Psoas muscle (tissue), 7 donors: ENCODE measurements at regions not wholly inside any gene's neighbourhood (a gene's known extent, or its start where the extent isn't known, plus 50 kb on each side); places are given as distances from the start of the nearest gene placed in this dataset.

Source experiments
- ATAC-seq, 4 donors: fragments of 200-7000 bp; cut with Tn5 transposase; one replicate each; pipeline ENCODE4 v1.9.1; 2020; ENCODE audit warnings: moderate library complexity in 3 of 4, mild to moderate bottlenecking in 2 of 4
- DNase-seq, 2 donors: peaks; one replicate each; pipeline ENCODE4 v3.0.0-alpha.2; 2020
- H3K27ac ChIP-seq: fragments of 200-600 bp; one replicate; pipeline ENCODE4 v1.8.0; 2022
- H3K27me3 ChIP-seq, 3 donors: fragments of 200-600 bp in 1 of 3; one replicate each; pipeline versions ENCODE4 v1.6.1 to v1.8.0; 2013 to 2022; ENCODE audit warnings: low read length in 2 of 3, mild to moderate bottlenecking in 2 of 3, moderate library complexity in 1 of 3; ENCODE audit not compliant: insufficient read depth in 3 of 3
- H3K36me3 ChIP-seq, 2 donors: fragments of 200-600 bp in 1 of 2; one replicate each; pipeline versions ENCODE4 v1.6.1 to v1.8.0; 2013 to 2022; ENCODE audit warnings: low read depth in 1 of 2, mild to moderate bottlenecking in 1 of 2, moderate library complexity in 1 of 2; ENCODE audit not compliant: insufficient read depth in 1 of 2
- H3K4me1 ChIP-seq: fragments of 200-600 bp; one replicate; pipeline ENCODE4 v1.8.0; 2022
- H3K4me3 ChIP-seq: fragments of 200-600 bp; one replicate; pipeline ENCODE4 v1.8.0; 2022; ENCODE audit warnings: mild to moderate bottlenecking
- H3K9me3 ChIP-seq: fragments of 200-600 bp; one replicate; pipeline ENCODE4 v1.8.0; 2022
- CTCF ChIP-seq: fragments of 200-600 bp; IDR thresholded peaks from one replicate; pipeline ENCODE4 v1.8.0; 2022; ENCODE audit warnings: antibody characterized with exemption
- WGBS, 3 donors: extraction: QIAGEN DNeasy Blood & Tissue Kit; methylation state at CpG; one replicate each; pipeline versions ENCODE4 v1.1.6 to v1.1.7; 2013; 5-methylcytosine and 5-hydroxymethylcytosine counted together
- intact Hi-C, 2 donors: fragments of 100-400 bp; cut with DNase I; formaldehyde crosslinking; loops; one replicate each; pipeline versions ENCODE4 v1.11.0 to v1.14.2; 2022
- donor health status: healthy with polysubstance abuse.
- donor health status: DM: no; HTN: no; CAD: no; lungs with moderate emphysema.
- donor health status: Bipolar disorder and iron deficiency.
- donor health status: healthy.
- donor health status: DM: yes; HTN: yes; CAD: no.
- donor health status: DM: no; HTN: no; CAD: no.
- donor health status: DM: yes; HTN: yes; CAD: no.

- 84 to 91% (median 88%) methylated on average over 5 of the region's 5 CpGs for WGBS, 3 donors
- intact Hi-C loops, result no loop called here
- TF ChIP-seq CTCF, result no peak
- H3K4me3 ChIP-seq, result no peak overlapping the region
- no peaks in the 10 kb centered on the region for H3K36me3 ChIP-seq
- DNase-seq, result no peak
- no peaks in the 10 kb centered on the region for H3K9me3 ChIP-seq
- ATAC-seq, result no peak
- H3K27ac ChIP-seq, result no peak overlapping the region
- H3K27me3 ChIP-seq, result no peaks in the 10 kb centered on the region
- no peaks in the 10 kb centered on the region for H3K4me1 ChIP-seq
These were observed 354.8 kb downstream of the ETS1 start for GRCh38 chr11:128232588-128232987.

GRCh38 chr11:128231845-128232410 lies 355.4 kb downstream of the ETS1 start:
- 88 to 91% (median 90%) methylated on average over 4 of the region's 4 CpGs for WGBS, 3 donors
- no peaks in the 10 kb centered on the region for H3K9me3 ChIP-seq
- ATAC-seq, result no peak
- H3K36me3 ChIP-seq, result no peaks in the 10 kb centered on the region
- H3K27ac ChIP-seq, result no peak overlapping the region
- no peak for DNase-seq
- H3K27me3 ChIP-seq, result no peaks in the 10 kb centered on the region
- H3K4me1 ChIP-seq, result no peaks in the 10 kb centered on the region
- no peak overlapping the region for H3K4me3 ChIP-seq
- no peak for TF ChIP-seq CTCF
- intact Hi-C loops, result no loop called here

GRCh38 chr11:128227466-128227865 lies 359.9 kb downstream of the ETS1 start:
- intact Hi-C loops, result no loop called here
- no peak overlapping the region for H3K27ac ChIP-seq
- ATAC-seq (no peak), DNase-seq (no peak)
- no peaks in the 10 kb centered on the region for H3K36me3 ChIP-seq
- no peak overlapping the region for H3K4me3 ChIP-seq
- 93 to 97% (median 96%) methylated on average over 3 of the region's 3 CpGs for WGBS, 3 donors
- no peaks in the 10 kb centered on the region for H3K9me3 ChIP-seq
- H3K4me1 ChIP-seq, result no peaks in the 10 kb centered on the region
- no peaks in the 10 kb centered on the region for H3K27me3 ChIP-seq
- no peak for TF ChIP-seq CTCF

- Histone ChIP-seq H3K4me3 (no peak overlapping the region), H3K27ac (no peak overlapping the region), H3K36me3 (no peaks in the 10 kb centered on the region), H3K9me3 (no peaks in the 10 kb centered on the region), H3K27me3 (no peaks in the 10 kb centered on the region), H3K4me1 (no peaks in the 10 kb centered on the region)
- 79 to 81% (median 79%) methylated on average over 7 of the region's 7 CpGs for whole genome bisulfite sequencing, 3 donors
- intact Hi-C loops, result no loop called here
- ATAC-seq (no peak), DNase-seq (no peak)
- no peak for TF ChIP-seq CTCF
These were observed 361.1 kb downstream of the ETS1 start for GRCh38 chr11:128226106-128226716.
